Muscle of leg (tissue), 3 donors: ENCODE measurements at regions not wholly inside any gene's neighbourhood (a gene's known extent, or its start where the extent isn't known, plus 50 kb on each side); places are given as distances from the start of the nearest gene placed in this dataset.

ENCODE experiments used
- DNase-seq: peaks from one replicate; pipeline ENCODE4 v3.0.0; 2013
- H3K27ac ChIP-seq: one replicate; pipeline ENCODE4 v1.5.1; 2013; ENCODE audit warnings: mild to moderate bottlenecking, low read length, control low read depth
- H3K27me3 ChIP-seq: one replicate; pipeline ENCODE4 v1.6.1; 2013; ENCODE audit warnings: low read length; ENCODE audit not compliant: control insufficient read depth, insufficient read depth
- H3K36me3 ChIP-seq: one replicate; pipeline ENCODE4 v1.6.1; 2013; ENCODE audit warnings: low read length; ENCODE audit not compliant: control insufficient read depth, insufficient read depth
- H3K4me1 ChIP-seq: one replicate; pipeline ENCODE4 v1.6.1; 2013; ENCODE audit warnings: low read length; ENCODE audit not compliant: control insufficient read depth, insufficient read depth
- H3K4me3 ChIP-seq: one replicate; pipeline ENCODE4 v1.5.1; 2013; ENCODE audit warnings: low read length, control low read depth
- H3K9me3 ChIP-seq: replicated peaks from 2 replicates; pipeline ENCODE4 v1.6.1; 2013; ENCODE audit warnings: low read depth, low read length; ENCODE audit not compliant: control insufficient read depth
- WGBS: methylation state at CpG from one replicate; pipeline ENCODE4 v1.1.5; 2013; ENCODE audit warnings: missing lambda C conversion rate; ENCODE audit not compliant: insufficient coverage; 5-methylcytosine and 5-hydroxymethylcytosine counted together

GRCh38 chr3:188949996-188950395 lies 221.8 kb upstream of the TPRG1 start:
- Histone ChIP-seq H3K4me1 (peaks cover 41% of the 10 kb centered on the region), H3K36me3 (no peaks in the 10 kb centered on the region), H3K4me3 (no peak overlapping the region), H3K27ac (peak overlapping the region; percentile 96), H3K27me3 (peaks cover 6% of the 10 kb centered on the region), H3K9me3 (no peaks in the 10 kb centered on the region)
- DNase-seq: no peak
- no CpG with 5 or more reads among the region's 1 CpG for WGBS

DNA sequence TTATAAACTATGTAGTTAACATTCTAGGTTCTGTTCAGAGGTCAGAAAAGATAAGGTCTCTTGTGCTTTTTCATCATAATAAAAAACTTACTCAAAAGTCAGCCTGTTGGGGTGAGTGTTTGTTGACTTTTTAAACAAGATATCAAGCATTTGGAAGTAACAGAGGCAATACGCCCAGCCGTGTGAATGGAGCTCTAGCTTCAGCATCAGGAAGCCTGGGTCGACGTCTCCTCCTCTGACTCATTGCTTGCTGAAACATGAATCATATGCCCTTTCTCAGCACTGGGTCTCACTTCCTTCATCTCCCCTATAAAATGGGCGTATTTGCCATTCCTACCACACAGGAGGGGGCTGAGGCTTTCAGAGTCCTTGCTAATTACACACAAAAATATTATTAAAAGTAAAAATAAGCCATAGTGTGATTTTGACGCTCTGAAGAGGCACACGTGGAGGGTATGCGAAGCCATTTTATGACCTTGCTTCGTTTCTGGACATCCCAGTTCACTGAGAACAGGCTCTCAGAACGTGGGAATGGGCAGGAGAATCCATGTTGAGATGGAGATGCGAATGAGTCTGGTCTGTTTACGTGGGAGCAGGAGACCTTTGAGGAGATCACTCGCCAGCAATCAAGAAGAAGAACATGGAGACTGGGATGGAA lies 220.8 kb upstream of the TPRG1 start:
- WGBS: 82% methylated on average over 12 of the region's 13 CpGs
- peak; percentile 46 for DNase-seq

DNA sequence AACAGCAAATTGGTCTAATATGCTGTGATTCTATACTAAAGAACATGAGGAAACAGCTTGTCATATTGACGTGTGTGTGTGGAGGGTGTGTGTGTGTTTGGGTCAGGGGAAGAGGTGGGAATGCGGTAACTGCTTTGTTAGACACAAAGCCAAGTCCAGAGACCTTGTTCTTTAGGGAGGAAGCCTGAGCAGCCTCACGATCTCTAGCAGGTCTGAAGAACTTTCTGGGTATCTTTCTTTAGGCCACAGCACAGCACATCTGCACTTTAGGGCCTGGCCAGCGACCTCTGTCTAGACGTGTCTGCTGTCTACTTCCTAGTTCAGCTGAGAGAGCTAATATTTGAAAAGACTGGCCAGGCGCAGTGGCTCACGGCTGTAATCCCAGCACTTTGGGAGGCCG lies 220.0 kb upstream of the TPRG1 start:
- no peak overlapping the region for H3K27ac ChIP-seq
- no peaks in the 10 kb centered on the region for H3K9me3 ChIP-seq
- H3K36me3 ChIP-seq: no peaks in the 10 kb centered on the region
- H3K4me3 ChIP-seq: no peak overlapping the region
- H3K27me3 ChIP-seq: peaks cover 6% of the 10 kb centered on the region
- no peak for DNase-seq
- peaks cover 38% of the 10 kb centered on the region for H3K4me1 ChIP-seq
- 77% methylated on average over 7 of the region's 8 CpGs for WGBS

More for the DNA sequence above, 220.8 kb upstream of the TPRG1 start:
- Histone ChIP-seq H3K27ac (peak overlapping the region; percentile 21), H3K4me1 (peaks cover 41% of the 10 kb centered on the region), H3K9me3 (no peaks in the 10 kb centered on the region), H3K4me3 (no peak overlapping the region), H3K36me3 (no peaks in the 10 kb centered on the region), H3K27me3 (peaks cover 6% of the 10 kb centered on the region)

GRCh38 chr3:188954590-188955208 lies 217.1 kb upstream of the TPRG1 start:
- peak; percentile 93 for DNase-seq
- no peaks in the 10 kb centered on the region for H3K9me3 ChIP-seq
- no peak overlapping the region for H3K27ac ChIP-seq
- no peaks in the 10 kb centered on the region for H3K27me3 ChIP-seq
- H3K36me3 ChIP-seq: no peaks in the 10 kb centered on the region
- peaks cover 16% of the 10 kb centered on the region for H3K4me1 ChIP-seq
- H3K4me3 ChIP-seq: no peak overlapping the region
- WGBS: no CpG with 5 or more reads among the region's 3 CpGs

DNA sequence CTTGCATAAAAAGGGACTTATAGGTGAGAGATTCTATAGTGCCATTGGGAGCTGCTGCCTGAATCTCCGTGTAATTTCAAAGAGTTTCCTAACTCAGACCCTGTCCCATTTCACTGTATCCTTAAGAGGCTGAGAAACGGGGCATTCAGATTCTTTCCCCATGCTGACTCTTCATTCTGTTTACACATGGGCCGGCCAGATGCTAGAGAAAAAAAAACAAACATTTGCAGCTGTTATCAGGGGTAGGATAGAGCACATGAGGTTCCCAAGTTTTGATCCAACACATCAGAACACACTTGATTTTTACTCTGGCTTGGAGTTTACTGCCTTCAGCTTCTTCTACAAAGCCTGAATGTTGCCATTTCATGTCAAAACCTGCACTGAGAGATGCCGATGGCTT lies 215.9 kb upstream of the TPRG1 start:
- Histone ChIP-seq H3K27ac (no peak overlapping the region), H3K9me3 (no peaks in the 10 kb centered on the region), H3K27me3 (no peaks in the 10 kb centered on the region), H3K4me3 (no peak overlapping the region), H3K36me3 (no peaks in the 10 kb centered on the region), H3K4me1 (peaks cover 10% of the 10 kb centered on the region)
- 100% methylated on average over 2 of the region's 4 CpGs for WGBS
- no peak for DNase-seq

- WGBS: no CpG with 5 or more reads among the region's 8 CpGs
- Histone ChIP-seq H3K4me3 (no peak overlapping the region), H3K4me1 (peaks cover 3% of the 10 kb centered on the region), H3K27me3 (no peaks in the 10 kb centered on the region), H3K36me3 (no peaks in the 10 kb centered on the region), H3K9me3 (no peaks in the 10 kb centered on the region), H3K27ac (no peak overlapping the region)
- DNase-seq: peak; percentile 82
Measured at GRCh38 chr3:188956839-188957489, 214.8 kb upstream of the TPRG1 start.

DNA sequence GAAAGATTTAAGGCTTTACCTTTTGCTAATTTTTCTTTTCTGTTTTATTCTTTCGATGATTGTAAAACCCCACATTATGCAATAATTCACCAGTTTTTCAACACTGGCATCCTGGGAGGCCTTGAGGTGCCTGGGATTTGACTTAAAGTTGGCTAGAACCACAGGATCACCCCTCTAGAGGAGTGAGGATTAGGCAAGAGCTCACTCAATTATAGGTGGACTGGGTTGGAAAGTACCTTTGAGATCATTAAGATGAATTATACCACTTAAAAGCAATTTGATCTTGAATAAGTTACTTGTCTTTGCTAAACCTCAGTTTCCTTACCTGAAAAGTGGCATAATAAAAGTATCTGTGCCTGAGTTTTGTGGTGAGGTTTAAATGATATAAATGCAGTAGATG lies 212.8 kb upstream of the TPRG1 start:
- H3K4me1 ChIP-seq: peaks cover 7% of the 10 kb centered on the region
- no peak overlapping the region for H3K4me3 ChIP-seq
- H3K27me3 ChIP-seq: no peaks in the 10 kb centered on the region
- no peaks in the 10 kb centered on the region for H3K9me3 ChIP-seq
- no CpG with 5 or more reads among the region's 1 CpG for WGBS
- no peak overlapping the region for H3K27ac ChIP-seq
- no peak for DNase-seq
- no peaks in the 10 kb centered on the region for H3K36me3 ChIP-seq

DNA sequence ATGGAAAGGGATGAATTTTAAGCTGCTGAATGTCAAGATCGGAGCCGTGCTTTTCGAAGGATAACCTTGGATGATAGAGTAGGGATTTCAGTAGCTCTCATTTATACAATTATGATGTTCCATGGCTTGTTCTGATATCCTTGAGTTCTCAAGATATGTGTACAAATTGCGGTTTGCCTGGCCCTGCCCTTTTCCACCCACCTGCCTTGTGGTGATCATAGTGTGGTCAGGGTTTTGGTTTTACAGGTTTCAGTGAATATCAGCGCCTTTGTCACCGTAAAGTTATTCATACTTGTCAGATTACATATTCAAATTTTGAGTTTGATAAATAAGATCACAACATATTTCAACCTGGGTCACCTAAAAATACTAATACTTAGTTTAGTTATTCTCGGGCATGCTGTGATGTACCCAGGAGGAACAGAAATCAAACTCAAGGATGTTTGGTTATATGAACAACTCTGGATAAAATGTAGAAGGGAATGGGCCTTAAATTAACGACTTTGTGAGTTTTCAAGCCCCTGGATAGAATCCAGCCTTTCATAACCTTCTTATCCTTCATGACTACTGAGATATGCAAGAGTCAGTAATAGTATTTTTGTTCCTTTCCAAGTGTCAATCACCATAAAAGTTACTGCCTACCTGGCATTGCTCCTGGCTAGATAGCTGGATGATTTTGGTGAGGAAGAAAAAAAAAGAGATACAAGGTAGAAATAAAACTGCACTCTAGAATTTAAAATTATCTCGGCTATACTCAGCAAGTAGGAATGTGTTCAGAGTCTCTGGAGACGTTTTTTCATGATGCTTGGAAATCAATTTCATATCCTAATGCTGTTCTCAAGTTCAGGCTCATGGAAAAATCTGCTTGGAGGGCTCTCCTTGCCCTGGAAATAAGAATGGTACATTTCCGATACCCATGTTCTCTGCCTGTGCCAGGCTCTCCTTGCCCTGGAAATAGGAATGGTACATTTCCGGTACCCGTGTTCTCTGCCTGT lies 209.2 kb upstream of the TPRG1 start:
- 0% methylated on average over 1 of the region's 13 CpGs for WGBS

DNA sequence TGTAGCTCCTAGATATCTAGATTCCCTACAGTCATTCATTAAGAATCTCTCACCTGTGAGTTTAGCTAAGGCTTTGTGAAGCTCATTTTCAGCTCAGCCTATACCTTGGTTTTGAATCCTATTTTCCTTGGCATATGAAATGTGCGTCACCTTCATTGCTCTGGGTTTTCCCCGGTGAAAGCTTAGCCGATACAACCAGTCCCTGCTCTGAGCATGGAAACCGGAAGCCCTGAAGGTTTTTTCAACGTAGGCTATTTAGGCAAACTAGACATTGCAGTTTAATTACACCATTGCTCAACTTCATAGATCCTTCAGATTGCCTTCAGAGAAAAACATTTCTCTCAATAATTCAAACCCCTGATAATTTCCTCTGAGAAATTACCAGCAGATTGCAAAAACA lies 206.8 kb upstream of the TPRG1 start:
- no peaks in the 10 kb centered on the region for H3K27me3 ChIP-seq
- no peaks in the 10 kb centered on the region for H3K9me3 ChIP-seq
- H3K27ac ChIP-seq: no peak overlapping the region
- 89% methylated on average over 5 of the region's 5 CpGs for WGBS
- H3K4me1 ChIP-seq: peaks cover 5% of the 10 kb centered on the region
- DNase-seq: no peak
- no peak overlapping the region for H3K4me3 ChIP-seq
- no peaks in the 10 kb centered on the region for H3K36me3 ChIP-seq

More for the DNA sequence above, 209.2 kb upstream of the TPRG1 start:
- no peak overlapping the region for H3K27ac ChIP-seq
- H3K36me3 ChIP-seq: no peaks in the 10 kb centered on the region
- no peaks in the 10 kb centered on the region for H3K9me3 ChIP-seq
- peak; percentile 85 for DNase-seq
- peaks cover 5% of the 10 kb centered on the region for H3K4me1 ChIP-seq
- H3K27me3 ChIP-seq: no peaks in the 10 kb centered on the region
- H3K4me3 ChIP-seq: no peak overlapping the region
